ENCODE measurements at regions not wholly inside any gene's neighbourhood (a gene's known extent, or its start where the extent isn't known, plus 50 kb on each side); places are given as distances from the start of the nearest gene placed in this dataset.
"Not testable (repeated sequence)": the region's sequence is repeated elsewhere in the genome, so short reads cannot be mapped to it uniquely, and the experiment has no call there.

DNA sequence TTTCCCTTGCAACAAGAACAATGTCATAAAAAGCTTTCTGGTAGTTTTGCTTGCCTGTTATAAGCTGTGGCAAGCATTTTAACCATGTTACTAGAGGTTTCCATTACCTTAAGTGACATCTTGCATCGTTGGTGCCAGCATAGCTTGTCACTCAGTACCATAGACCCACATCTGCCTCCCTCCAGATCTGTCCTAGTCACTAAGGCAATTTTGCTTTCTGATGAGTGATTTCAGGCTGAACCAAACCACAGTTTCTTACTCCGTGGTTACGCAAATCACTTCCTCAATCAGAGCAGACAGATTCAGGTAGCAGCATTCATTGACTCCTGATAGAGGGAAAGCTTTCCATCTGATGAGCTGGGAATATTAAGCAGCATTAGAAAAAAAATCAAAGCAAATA lies 1057.5 kb upstream of the FAM98A start:
- no peak for DNase-seq

DNA sequence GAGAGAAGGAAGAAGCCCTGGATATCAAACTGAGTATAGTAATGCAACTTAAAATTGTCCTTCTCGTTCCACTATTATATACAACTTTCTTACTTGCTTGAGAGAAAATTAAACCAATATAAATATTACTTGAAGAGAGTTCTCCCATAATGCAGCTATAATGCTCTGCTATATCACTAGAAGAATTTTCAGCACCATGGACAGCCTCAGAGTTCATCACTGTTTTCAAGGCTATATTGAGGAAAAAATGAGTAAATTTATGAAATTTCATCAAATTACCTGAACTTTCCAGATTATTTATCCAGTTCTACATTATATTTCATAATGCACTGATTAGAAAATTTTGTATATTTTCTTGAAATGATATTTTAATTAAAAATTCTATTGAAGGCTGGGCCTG lies 1053.5 kb upstream of the FAM98A start:
- no peak for DNase-seq

DNA sequence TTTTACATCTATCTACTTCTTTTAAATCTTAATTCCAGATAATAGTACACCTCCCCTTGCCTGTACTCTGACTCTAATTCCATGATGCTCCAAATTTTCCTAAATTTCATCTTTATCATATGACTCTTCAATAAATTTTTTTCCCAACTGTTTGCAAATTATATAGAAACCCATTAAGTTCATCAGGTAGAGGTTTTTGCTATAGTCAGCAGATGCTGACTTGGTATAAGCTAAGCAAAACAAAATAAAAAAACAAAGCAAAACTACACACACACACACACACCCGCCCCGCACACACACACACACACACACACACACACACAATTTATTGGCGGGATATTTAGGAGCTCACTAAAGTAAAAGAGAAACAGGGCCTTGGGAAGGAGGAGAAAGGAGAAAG lies 1047.8 kb upstream of the FAM98A start:
- DNase-seq, result no peak

DNA sequence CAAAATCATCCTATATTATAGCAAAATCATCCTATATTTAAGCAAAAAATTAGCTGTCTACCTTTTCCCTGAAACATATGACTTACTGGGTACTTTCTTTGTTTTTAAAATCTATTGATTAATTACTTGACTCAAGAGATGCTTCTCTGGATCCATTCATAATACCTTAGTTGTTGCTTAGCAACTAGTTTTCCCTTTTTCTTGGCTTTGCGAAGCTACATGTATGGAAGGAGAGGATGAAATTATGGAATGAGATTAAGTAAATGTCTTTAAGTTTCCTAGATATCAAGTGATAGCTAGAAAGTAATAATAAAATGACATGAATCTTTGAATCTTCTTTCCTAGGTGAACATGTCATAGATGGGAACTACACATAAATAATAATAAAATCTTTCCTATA lies 1033.2 kb upstream of the FAM98A start:
- DNase-seq, result no peak

DNA sequence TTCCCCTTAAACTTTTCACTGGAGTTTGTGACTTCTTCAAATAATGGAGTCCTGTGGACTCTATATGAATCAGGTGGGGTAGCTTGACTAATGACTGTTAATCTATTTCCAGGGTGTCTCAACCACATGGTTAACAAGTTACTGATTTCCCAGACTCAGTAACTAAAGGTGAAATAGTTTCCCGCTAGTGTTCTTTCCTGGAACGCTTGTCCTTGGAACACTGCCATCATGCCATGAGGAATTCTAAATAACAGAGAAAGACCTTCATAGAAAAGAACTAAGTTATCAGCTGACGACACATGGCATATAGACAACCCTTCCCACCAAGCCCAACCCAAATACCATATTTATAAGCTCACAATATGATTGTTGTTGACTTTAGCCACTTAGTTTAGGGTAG lies 1027.9 kb upstream of the FAM98A start:
- DNase-seq, result no peak

DNA sequence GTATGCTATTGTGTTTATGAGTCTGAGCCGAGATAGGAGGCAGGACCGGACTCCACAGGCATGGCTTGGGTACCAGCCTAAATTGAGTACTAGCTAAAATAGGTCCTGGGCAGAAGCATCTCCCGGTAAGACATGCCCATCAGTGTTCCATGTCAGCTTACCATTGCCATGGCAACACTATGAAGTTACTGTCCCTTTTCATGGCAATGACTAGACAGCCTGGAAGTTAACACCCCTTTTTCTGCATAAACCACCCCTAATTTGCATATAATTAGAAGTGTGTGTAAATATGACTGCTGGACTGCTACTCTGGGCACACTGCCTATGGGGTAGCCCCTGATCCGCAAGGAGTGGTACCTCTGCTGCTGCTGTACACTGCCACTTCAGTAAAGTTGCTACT lies 1005.1 kb upstream of the FAM98A start:
- no peak for DNase-seq

DNA sequence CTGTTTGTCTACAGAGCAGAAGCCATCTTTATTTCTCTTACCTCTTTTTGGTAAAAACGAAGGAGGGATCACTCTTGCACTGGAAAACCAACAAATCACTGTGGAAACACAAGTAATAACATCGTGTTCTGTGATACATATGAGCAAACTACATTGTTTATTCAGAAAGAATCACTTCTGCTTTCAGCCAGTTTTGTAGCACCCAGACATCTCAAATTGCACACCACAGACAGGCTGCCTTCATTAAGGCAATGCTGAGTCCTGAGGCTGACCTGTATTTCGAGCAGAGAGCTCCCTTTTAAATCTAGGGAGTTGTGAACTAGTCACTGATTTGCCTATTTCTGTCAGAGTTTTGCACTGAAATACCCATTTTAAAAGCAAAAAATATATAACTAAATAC lies 1003.2 kb upstream of the FAM98A start:
- DNase-seq, result no peak

DNA sequence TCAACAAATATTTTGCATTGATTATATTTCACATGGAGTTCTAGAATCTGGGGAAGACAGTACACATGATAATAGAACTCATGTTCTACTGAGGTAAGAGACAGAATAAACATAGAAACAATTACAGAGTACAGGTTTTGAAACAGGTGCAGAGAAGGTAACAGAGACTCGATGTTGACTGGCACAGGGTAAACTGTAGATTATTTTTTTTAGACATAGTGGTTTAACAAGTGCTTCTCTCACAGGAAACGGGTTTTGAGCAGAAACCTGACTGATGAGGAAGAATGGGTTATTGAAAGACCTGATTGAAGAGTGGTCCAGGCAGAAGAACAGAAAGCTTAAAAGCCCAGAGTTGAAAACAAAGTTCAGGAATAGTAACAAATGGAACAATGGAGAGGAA lies 1002.5 kb upstream of the FAM98A start:
- no peak for DNase-seq

DNA sequence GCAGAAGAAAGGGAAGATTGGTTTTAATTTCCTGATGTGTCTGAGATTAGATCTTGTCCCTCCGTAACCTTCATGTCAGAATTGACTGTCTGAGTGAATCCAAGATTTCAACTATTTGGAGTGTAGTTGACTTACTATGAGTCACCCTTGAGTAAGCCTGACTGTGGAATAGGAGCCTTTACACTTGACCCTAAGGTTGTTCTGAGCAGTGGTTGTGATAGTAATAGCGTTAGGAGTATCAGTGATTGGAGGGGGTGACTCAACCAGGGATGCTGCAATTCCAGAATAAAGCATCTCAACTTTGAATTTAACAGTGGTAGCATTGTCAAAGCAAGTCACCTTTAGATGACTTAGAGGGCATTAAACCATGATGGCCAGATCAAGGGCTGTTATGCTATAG lies 979.5 kb upstream of the FAM98A start:
- no peak for DNase-seq

DNA sequence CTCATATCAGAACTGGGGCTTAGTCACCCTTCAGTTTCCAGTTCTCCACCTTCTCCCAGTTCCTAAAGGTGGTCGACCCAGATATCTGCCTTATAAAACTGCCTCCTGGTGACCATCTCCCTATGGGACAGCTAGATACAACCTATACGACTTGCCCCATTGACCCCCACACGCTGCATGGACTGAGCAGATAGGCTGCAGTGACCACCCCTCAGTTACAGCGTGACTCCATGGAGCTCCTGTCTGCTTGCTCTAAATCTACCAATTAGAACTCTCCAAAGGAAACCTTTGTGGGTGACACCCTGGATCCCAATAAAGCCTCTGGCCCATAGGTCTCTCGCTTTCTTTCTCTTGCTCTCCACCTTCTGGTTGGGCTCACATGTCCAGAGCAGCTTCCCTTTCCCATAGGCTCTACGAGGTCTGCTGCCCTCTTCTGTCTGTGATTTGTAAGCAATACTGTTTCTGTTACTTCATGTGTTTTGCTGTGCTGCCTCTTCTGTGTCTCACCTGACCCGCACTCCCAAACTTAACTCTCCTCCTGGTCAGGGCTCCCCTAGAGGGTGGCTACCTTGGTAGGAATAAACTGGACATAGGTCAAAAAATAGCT lies 971.3 kb upstream of the FAM98A start:
- no peak for DNase-seq

DNA sequence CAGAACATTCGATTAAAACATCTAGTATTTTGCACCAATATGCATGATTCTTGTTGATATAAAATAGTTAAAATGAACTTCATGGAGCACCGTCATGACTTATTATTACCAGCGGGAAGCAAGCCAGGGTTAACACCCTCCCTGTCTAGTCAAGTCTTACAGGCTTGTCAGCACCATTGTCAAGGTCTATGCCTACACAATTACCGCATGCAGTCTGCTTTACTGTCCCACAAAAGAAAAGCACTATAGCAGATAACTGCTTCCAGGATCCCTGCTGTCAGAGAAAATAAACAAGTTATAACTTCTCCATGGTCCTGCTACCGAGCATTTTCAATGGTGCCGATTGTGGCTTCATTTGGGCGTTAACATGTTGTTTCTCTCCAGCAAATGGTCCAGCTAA lies 968.0 kb upstream of the FAM98A start:
- DNase-seq, result no peak

DNA sequence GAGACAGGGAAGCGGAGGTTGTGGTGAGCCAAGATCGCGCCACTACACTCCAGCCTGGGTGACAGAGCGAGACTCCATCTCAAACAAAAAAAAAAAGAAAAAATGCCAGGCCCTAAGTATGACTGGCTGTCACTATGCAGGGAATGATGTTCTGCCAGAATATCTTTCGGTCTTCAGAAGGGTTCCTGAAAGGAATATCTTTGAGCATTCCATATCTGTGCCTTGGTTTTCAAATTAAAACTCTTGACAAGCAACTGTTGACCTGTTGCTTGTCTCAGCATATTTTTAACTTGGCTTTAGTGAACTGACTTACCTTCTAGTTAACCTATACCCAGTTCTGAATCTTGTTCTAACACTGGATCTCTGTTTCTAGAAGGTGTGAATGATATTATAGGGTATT lies 953.2 kb upstream of the FAM98A start:
- DNase-seq, result no peak

DNA sequence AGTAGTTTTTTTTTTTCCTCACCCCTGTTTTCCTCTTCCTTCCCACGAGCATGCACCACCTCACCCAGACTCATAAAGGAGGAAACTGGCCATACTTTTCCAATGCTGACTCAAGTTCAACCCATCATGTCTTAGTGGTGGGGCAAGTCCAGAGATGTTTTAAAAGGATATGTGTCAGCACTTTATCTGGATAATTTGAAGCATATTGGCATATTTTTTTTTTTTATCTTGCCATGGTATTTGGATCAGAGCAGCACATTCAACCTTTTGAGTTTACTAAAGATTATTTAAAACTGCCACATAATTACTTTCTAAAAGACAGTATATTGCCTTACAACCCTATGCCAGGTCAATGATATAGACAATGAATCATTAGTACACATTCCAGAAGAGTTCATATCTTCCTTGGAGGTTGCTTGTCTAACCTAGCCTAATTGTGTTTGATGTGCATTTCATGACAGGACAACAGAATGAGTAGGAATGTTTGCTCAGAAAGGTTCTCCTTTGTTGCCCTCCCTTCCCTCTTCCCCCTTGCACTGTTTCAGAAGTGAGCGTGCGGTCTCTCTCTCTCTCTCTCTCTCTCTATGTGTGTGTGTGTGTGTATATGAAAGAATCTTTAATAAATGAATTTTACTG lies 950.7 kb upstream of the FAM98A start:
- DNase-seq, result no peak

DNA sequence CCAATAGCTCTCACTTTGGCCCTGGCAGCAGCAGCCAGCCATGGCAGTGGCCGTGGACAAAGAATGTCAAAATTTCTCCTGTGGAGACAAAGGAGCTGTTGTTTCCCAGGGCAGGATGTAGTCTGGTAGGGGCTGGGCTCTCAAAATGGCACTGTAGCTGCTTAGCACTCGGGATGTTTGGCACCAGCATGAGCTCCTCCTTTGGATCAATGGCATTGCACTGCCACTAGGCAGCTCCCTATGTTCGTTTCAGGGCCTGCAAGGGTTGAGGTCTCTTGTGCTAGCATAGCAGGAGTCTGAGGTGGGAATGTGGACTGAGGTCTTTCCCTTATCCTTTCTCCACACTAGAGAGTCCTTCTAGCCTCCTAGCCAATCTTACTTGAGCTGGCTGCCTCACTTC lies 948.8 kb upstream of the FAM98A start:
- DNase-seq, result no peak

DNA sequence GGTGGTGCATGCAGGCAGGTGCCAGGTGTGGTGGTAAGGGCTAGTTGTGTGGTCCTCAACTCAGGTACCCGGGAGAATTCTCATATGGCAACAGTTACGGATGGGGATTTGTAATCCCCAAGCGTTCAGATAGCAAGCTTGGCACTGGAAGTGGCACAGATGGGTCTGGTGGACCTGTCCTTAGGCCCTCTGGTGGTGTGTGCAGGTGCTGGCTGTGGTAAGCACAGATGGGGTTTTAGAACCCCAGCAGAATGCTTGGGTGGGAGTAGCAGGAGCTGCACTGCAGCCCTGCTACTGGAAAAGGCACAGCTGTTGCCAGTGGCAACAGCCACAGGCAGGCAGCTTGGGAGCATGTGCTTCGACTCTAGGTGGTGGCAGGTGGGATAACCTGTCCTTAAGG lies 948.2 kb upstream of the FAM98A start:
- no peak for DNase-seq

DNA sequence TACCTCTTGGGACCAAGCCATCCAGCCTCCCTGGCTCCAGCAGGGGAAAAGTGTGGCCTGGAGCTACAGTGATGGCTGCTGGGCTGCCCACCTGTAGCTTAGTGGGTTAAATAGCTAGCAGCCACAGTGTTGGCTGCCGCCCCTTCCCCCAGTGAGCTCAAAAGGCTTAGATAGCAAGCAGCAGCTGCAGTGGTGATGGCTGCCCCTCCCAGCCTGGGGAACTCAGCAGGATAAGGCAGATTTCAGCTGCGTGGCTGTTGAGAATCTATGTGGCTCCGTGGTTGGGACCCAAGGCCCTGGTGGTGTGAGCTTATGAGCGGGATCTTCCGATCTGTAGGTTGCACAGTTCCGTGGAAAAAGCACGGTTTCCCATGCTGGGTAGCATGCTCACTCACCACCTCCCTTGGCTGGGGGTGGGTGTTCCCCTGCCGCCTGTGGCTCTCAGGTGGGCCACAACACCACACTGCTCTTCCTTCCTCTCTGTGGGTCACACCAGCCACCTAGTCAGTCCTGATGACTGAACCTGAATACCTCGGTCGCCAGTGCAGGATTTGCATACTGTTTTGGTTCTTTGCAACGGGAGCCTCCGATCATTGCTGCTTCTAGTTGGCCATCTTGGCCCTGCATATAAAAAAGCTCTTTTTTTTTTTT lies 946.5 kb upstream of the FAM98A start:
- DNase-seq, result no peak

DNA sequence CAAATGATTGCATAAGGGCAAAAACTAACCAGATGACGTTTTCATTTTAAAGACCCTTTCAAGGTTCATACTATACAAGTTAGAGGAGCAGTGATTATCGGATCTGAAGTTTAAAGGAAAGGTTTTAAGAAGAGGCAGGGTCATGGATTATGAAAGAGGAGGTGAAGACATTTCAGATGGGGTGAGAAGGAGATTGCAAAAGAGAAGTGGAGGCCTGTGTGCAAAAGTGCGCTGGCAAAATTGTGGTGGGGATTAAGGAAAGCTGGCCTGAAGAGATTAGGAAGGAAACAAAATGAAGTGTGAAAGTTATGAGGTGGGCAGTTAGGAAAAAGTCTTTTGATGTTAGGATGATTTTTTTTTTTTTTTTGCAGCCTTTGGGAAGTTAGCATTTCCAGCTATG lies 935.7 kb upstream of the FAM98A start:
- no peak for DNase-seq

DNA sequence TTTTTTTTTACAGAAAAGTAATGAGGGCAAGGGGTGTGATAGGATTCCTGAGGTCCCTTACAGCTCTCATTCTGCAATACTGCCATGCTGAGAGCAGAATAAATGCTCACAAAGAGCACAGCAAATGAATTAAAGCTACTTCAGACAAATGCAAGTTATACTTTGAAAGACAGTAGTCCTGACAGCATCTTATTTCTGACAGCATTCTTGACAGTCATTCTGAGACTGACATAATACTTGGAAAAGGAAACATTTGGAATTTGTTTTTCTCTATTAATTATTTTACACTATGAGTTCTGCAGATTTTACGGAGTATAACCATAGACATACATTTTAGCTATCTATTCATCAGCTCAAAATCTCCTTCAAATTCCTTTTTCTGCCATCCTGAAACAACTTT lies 935.2 kb upstream of the FAM98A start:
- no peak for DNase-seq

DNA sequence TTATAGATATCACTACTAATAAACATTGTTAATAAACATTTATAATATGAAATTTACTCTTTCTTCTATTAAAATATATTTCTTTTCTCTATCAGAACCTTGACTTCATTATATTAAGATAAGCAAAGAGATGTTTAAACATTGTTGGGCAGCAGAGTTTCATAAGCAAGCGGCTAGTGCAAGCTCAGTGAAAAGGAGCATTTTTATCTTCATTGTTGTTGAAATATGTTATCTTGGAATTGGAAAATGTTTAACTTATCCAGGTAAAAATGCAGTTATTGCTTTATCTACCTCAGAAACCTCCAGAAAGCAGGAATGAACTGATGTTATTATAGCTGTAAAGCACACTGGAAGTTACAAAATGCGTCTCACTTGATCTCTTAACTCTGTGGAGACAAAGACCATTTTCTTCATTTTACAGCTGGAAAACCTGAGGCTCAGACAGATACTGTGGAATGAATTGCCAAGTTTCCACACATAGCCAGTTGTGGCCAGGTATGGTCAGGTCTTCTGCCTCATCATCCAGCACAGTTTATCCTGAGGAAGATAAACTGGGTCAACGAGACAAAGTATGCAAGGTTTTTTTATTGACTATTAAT lies 934.6 kb upstream of the FAM98A start:
- no peak for DNase-seq

DNA sequence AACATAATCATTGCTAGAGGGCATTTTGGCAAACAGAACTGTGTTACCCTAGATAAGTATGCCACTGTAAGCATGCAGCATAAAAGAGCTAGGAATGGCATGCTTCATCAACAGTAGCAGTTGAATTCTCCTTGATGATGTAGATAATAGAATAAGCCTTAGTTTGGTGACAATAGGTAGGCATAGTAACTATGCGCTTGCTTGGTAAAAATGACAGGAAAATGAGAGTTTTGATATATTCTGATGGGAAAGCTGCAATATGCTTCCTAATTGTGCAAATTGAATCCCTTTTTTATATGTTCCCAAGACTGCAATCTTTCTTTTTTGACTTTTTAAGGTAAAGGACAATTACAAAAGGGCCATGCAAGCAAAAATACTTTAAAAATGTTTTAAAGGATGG lies 930.9 kb upstream of the FAM98A start:
- DNase-seq, result no peak

DNA sequence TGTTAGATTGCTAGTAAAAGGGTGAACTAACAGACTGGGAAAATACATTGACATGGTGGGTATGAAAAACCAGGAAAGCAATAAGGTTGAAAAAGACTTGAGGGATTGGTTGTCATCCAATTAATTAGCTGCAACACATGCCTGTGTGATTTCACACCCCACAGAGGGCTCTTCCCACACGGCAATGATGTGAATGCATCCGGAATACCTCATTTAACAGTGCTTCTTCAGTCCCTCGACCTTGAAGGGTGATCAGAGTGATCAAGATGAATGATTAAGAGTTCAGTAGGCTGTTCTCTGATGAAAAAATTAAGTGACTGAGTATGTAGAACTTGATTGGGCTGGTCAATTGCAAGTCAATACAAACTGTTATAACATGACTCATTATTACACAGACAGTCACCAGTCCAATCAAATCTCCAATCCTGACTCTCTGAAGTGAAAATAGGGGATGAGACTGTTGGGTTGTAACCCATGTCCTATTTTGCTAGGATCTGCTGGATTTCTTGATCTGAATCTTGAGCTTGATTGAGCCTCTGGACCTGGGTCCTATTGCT lies 924.9 kb upstream of the FAM98A start:
- DNase-seq, result no peak

DNA sequence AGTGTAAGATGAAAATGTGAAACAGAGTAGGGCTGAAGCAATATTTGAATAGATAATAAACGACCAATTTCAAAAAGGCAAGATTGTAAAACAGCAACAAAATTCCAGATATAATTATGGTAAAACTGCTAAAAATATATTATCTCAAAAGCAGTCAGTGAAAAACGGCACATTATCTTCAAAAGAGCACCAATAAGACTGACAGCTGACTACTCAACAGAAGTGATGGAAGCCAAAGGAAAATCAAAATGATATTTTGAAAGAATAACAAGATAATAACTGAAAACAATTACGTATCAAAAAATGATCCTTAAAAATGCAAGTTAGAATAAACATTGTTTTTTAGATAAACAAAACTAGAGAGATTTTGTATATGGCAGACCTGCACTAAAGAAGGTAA lies 920.6 kb upstream of the FAM98A start:
- no peak for DNase-seq

DNA sequence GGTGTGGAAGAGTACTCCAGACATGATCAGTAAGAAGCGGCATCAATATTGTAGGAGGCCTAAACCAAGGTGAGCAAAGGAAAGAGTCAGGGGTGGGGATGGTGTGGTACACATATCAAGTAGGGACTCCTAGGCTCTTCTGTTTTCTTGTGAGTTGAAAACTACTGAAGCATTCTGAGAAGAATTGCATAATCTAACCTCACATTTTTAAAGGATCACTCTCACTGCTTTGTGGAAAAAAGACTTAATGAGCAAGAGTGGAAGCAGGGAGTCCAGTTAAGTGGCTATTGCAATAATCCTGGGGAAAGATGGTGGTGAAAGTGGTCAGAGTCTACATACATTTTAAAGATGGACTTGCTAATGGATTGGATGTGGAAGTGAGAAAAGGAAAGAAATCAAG lies 899.5 kb upstream of the FAM98A start:
- DNase-seq, result no peak

DNA sequence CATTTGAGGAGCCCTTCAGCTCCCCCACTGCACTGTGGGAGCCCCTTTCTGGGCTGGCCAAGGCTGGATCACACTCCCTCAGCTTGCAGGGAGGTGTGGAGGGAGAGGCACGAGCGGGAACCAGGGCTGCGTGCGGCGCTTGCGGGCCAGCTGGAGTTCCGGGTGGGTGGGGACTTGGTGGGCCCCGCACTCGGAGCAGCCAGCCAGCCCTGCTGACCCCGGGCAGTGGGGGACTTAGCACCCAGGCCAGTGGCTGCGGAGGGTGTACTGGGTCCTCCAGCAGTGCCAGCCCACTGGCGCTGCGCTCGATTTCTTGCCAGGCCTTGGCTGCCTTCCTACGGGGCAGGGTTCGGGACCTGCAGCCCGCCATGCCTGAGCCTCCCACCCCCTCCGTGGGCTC lies 895.1 kb upstream of the FAM98A start:
- not testable (repeated sequence) for DNase-seq

All from NCI-H2029 treated with DMSO at 0.1 percent for 48 hours (cell line).